Uterus (tissue), 3 donors: ENCODE measurements at regions not wholly inside any gene's neighbourhood (a gene's known extent, or its start where the extent isn't known, plus 50 kb on each side); places are given as distances from the start of the nearest gene placed in this dataset.

Experiments
- DNase-seq, 2 donors: peaks; one replicate each; pipeline ENCODE4 v3.0.0-alpha.2; 2019 to 2020
- H3K27ac ChIP-seq, 2 donors: fragments of 200-600 bp; sonication (generic); 1 replicate in 1 of 2; 2 replicates in 1 of 2; pipeline ENCODE4 v1.5.1; 2016 to 2018
- H3K27me3 ChIP-seq, 2 donors: fragments of 200-600 bp; sonication (generic); one replicate each; pipeline ENCODE4 v1.5.1; 2018 to 2019; ENCODE audit warnings: control low read depth in 1 of 2
- H3K36me3 ChIP-seq, 2 donors: fragments of 200-600 bp; sonication (generic); one replicate each; pipeline ENCODE4 v1.5.1; 2019; ENCODE audit warnings: control low read depth in 1 of 2
- H3K4me1 ChIP-seq, 2 donors: fragments of 200-600 bp; sonication (generic); one replicate each; pipeline ENCODE4 v1.5.1; 2018 to 2019; ENCODE audit warnings: control low read depth in 1 of 2
- H3K4me3 ChIP-seq, 2 donors: fragments of 200-600 bp; sonication (generic); 1 replicate in 1 of 2; 2 replicates in 1 of 2; pipeline ENCODE4 v1.5.1; 2018 to 2019; ENCODE audit warnings: mild to moderate bottlenecking in 1 of 2
- H3K9me3 ChIP-seq, 2 donors: fragments of 200-600 bp; sonication (generic); one replicate each; pipeline ENCODE4 v1.5.1; 2019; ENCODE audit warnings: control low read depth in 1 of 2
- POLR2A ChIP-seq, 2 donors: fragments of 450-650 bp; IDR thresholded peaks; one replicate each; pipeline ENCODE4 v1.6.1; 2016; ENCODE audit warnings: antibody characterized with exemption in 2 of 2, mild to moderate bottlenecking in 1 of 2, moderate library complexity in 1 of 2
- intact Hi-C: fragments of 100-400 bp; cut with DNase I; formaldehyde crosslinking; loops from one replicate; pipeline ENCODE4 v1.15.1; 2023; ENCODE audit warnings: low total_unique reads
- TF ChIP-seq, protein P1 (sequence below), 4 experiments: fragments of 200-600 bp in 2 of 4; fragments of 450-650 bp in 2 of 4; sonication (generic) in 2 of 4; IDR thresholded peaks; one replicate each; pipeline ENCODE4 v1.5.1; 2016 to 2019; ENCODE audit warnings: antibody characterized with exemption in 4 of 4, mild to moderate bottlenecking in 2 of 4, moderate library complexity in 1 of 4
- donor health status: DM: yes; HTN: yes; CAD: no.

DNA sequence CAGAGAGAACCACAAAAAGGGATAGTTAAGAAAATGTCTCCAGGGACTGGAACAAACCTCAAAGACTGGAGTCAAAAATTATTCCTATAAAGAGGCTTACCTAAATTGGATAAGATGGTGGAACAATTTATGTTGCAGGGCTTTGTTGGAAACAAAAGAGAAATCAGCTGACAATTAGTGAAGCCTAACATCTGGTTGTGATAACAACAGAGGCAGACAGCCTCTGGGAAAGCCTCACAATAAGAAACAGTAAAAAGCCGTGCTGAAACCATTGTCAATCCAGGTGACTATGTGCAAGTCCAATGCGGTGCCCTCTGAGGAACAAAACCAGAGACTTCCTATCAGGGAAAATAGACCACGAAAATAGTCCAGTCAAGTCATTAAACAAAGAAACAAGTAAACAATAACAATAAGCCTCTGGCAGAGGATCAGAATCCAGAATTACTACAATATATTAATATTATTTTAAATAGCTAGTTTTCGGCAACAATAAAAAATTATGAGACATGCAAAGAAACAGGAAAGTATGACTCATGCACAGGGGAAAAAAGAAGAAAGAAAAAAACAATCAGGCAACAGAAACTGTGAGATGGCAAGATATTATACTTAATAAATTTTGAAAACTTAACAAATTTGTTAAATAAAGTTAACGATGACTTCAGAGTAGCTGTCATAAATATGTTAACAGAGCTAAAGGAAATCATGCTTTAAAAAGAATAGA is 99.7 kb upstream of the RXFP2 start:
- no peaks in the 10 kb centered on the region for H3K9me3 ChIP-seq
- TF ChIP-seq, protein P1, sequence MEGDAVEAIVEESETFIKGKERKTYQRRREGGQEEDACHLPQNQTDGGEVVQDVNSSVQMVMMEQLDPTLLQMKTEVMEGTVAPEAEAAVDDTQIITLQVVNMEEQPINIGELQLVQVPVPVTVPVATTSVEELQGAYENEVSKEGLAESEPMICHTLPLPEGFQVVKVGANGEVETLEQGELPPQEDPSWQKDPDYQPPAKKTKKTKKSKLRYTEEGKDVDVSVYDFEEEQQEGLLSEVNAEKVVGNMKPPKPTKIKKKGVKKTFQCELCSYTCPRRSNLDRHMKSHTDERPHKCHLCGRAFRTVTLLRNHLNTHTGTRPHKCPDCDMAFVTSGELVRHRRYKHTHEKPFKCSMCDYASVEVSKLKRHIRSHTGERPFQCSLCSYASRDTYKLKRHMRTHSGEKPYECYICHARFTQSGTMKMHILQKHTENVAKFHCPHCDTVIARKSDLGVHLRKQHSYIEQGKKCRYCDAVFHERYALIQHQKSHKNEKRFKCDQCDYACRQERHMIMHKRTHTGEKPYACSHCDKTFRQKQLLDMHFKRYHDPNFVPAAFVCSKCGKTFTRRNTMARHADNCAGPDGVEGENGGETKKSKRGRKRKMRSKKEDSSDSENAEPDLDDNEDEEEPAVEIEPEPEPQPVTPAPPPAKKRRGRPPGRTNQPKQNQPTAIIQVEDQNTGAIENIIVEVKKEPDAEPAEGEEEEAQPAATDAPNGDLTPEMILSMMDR (IDR thresholded peaks at IDR 0.05): no peak
- no peak for TF ChIP-seq POLR2A (IDR thresholded peaks at IDR 0.05)
- H3K4me1 ChIP-seq: no peaks in the 10 kb centered on the region
- no peaks in the 10 kb centered on the region for H3K27me3 ChIP-seq
- no peak for DNase-seq
- H3K27ac ChIP-seq: no peak overlapping the region
- no peaks in the 10 kb centered on the region for H3K36me3 ChIP-seq
- H3K4me3 ChIP-seq: no peak overlapping the region
- intact Hi-C loops: no loop called here

DNA sequence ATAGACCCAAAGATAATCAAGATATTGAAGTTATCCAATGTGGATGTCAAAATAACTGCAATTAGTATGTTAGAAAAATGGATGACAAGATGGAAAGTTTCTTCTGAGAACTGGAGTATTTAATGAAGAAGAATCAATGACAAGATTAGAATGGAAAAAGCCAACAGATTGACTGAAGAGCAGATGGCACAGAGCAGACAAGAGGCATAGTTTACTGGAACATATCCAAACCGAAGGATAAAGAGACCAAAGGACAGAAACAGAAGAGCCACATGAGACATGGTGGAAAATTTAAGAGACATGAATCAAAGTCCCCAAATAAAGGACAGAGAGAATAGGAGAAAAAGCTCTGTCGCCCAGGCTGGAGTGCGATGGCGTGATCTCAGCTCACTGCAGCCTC is 89.6 kb upstream of the RXFP2 start:
- intact Hi-C loops: no loop called here
- Histone ChIP-seq H3K27ac (no peak overlapping the region), H3K36me3 (no peaks in the 10 kb centered on the region), H3K4me3 (no peak overlapping the region), H3K4me1 (no peaks in the 10 kb centered on the region), H3K9me3 (no peaks in the 10 kb centered on the region), H3K27me3 (no peaks in the 10 kb centered on the region)
- DNase-seq: no peak
- no peak for TF ChIP-seq POLR2A (IDR thresholded peaks at IDR 0.05)
- TF ChIP-seq, protein P1 (IDR thresholded peaks at IDR 0.05): no peak

DNA sequence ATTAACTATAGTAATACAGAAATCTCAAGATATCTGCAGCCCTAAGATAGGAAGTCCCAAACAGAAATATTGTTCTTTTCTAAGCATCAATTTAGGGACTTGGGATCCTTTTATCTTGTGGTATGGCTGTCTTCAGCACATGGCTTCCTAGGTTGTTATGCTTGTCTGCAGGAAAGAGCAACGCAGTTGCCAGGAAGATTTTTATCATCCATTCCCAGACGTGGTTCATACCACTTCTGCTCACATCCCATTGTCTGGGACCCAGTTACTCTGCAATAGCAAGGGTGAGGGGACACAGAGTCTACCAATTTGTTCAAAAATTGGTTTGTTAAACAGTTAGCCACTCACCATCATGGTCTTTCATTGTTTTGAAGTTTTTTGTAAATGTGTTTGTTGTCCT is 85.6 kb upstream of the RXFP2 start:
- no peaks in the 10 kb centered on the region for H3K27me3 ChIP-seq
- no peaks in the 10 kb centered on the region for H3K36me3 ChIP-seq
- no peak overlapping the region for H3K4me3 ChIP-seq
- intact Hi-C loops: no loop called here
- no peak overlapping the region for H3K27ac ChIP-seq
- TF ChIP-seq POLR2A (IDR thresholded peaks at IDR 0.05): no peak
- TF ChIP-seq, protein P1 (IDR thresholded peaks at IDR 0.05): no peak
- H3K9me3 ChIP-seq: no peaks in the 10 kb centered on the region
- DNase-seq: no peak
- no peaks in the 10 kb centered on the region for H3K4me1 ChIP-seq

DNA sequence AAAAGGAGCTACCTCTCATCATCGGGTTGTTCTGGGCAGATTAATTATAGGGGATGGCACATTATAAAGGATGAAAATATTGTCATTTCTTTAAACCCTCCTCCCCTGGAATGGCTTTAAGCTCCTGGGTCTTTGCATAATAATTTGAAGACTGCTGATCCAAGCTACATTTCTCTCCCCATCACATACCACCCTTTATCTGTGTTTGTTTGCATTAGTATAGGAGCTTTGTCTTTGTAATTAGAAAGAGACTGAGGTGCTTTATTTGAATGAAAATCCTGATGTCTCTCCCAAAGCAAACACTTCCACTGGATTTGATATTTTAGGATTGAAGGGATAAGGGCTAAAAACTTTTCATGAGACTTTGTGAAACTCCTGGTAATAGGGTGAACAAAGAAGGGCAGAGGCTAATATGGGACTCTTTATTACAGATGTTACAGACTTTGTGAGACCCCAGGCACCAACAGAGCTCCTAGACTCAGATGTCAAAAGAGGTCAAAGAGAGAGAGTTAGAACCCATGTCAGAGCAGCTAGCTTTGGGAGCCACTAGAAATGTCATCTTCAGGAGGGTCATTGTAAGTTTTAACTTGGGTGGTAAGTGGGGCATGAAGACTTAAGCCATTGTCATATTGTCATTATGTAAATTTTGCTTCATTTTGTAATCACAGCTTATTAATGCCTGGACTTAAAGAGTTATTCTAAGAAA is 75.3 kb upstream of the RXFP2 start:
- Histone ChIP-seq H3K4me3 (no peak overlapping the region), H3K27me3 (no peaks in the 10 kb centered on the region), H3K9me3 (no peaks in the 10 kb centered on the region), H3K36me3 (no peaks in the 10 kb centered on the region), H3K4me1 (no peaks in the 10 kb centered on the region), H3K27ac (no peak overlapping the region)
- no peak for DNase-seq
- no peak for TF ChIP-seq POLR2A (IDR thresholded peaks at IDR 0.05)
- TF ChIP-seq, protein P1 (IDR thresholded peaks at IDR 0.05): no peak
- intact Hi-C loops: no loop called here

DNA sequence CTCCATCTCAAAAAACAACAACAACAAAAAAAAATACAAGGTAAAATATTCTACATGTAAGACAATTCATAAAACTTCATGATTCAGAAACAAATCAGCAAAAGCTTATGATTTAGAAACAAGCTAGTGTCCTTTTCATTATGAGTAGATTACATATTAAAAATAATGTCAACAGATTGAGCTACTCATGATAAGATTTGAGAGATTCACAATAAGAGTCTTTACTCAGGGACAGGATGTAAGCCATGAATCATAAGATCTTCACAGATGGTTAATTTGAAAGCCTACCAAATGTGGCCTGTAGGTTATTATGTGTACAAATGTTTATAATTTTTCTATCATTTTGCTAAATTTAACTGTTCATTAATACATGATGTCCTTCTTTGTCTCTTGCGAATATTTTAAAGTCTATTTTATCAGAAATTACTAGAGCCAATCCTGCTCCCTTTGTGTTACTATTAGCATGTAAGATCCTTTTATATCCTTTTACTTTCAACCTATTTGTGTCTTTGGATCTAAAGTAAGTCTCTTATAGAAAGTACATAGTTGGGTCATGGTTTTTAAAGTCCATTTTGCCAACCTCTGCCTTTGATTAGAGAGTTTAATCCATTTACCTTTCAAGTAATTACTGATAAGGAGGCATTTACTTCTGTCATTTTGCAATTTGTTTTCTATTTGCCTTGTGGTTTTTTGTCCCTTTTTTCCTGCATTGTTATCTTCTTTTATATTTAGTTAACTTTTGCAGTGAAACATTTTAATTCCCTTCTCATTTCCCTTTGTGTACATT is 68.3 kb upstream of the RXFP2 start:
- intact Hi-C loops: no loop called here
- no peak for DNase-seq
- Histone ChIP-seq H3K4me3 (no peak overlapping the region), H3K27ac (no peak overlapping the region), H3K4me1 (no peaks in the 10 kb centered on the region), H3K9me3 (no peaks in the 10 kb centered on the region), H3K27me3 (no peaks in the 10 kb centered on the region), H3K36me3 (no peaks in the 10 kb centered on the region)
- TF ChIP-seq, protein P1 (IDR thresholded peaks at IDR 0.05): no peak
- TF ChIP-seq POLR2A (IDR thresholded peaks at IDR 0.05): no peak
